ENCODE measurements at regions not wholly inside any gene's neighbourhood (a gene's known extent, or its start where the extent isn't known, plus 50 kb on each side); places are given as distances from the start of the nearest gene placed in this dataset.

DNA sequence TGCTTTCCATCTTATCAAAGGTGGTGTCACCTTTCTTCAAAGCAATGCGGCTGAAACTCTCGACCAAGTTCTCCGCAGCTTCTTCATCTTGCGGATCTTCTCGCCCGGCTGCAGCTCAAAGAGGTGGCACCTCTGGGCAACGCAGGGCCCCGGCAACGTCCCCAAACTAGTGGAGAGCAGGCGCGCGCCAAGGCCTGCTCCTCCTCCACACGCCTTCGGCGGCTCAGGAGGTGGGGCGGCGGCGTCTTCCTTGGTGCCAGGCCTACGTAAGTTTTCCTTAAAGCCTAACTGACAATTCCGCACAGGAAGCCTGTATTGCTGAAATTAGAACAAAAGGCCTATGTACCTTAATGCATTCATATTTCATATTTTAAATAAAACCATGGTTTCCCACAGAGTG, 112.0 kb downstream of the TMX1 start:
- H3K9me3 ChIP-seq (ENCODE audit: control insufficient read depth, insufficient read depth, low read depth, low read length) = no peaks in the 10 kb centered on the region
- H3K4me3 ChIP-seq (ENCODE audit: low read depth, low read length) = no peak overlapping the region
- CTCF ChIA-PET = no interaction called here
- no peak for TF ChIP-seq ZBTB17 (tag by site-specific recombination; IDR thresholded peaks at IDR 0.05)
- no peak for TF ChIP-seq ZNF112 (tag by site-specific recombination; IDR thresholded peaks at IDR 0.05)
- no peak for TF ChIP-seq ZNF510 (tag by site-specific recombination; IDR thresholded peaks at IDR 0.05; ENCODE audit: insufficient replicate concordance)
- no peak for TF ChIP-seq ZNF664 (tag by site-specific recombination; IDR thresholded peaks at IDR 0.05)
- TF ChIP-seq, protein P1, sequence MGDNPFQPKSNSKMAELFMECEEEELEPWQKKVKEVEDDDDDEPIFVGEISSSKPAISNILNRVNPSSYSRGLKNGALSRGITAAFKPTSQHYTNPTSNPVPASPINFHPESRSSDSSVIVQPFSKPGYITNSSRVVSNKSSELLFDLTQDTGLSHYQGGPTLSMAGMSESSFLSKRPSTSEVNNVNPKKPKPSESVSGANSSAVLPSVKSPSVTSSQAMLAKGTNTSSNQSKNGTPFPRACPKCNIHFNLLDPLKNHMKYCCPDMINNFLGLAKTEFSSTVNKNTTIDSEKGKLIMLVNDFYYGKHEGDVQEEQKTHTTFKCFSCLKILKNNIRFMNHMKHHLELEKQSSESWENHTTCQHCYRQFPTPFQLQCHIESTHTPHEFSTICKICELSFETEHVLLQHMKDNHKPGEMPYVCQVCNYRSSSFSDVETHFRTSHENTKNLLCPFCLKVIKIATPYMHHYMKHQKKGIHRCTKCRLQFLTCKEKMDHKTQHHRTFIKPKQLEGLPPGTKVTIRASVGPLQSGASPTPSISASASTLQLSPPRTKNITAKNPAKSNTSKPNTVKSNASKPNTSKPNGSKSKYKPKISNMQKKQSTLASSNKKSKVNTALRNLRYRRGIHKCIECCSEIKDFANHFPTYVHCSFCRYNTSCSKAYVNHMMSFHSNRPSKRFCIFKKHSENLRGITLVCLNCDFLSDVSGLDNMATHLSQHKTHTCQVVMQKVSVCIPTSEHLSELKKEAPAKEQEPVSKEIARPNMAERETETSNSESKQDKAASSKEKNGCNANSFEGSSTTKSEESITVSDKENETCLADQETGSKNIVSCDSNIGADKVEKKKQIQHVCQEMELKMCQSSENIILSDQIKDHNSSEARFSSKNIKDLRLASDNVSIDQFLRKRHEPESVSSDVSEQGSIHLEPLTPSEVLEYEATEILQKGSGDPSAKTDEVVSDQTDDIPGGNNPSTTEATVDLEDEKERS (tag by site-specific recombination; IDR thresholded peaks at IDR 0.05) = no peak
- no peak for TF ChIP-seq ZNF704 (tag by site-specific recombination; IDR thresholded peaks at IDR 0.05)
- POLR2A ChIA-PET = no interaction called here
- no peak overlapping the region for H3K27ac ChIP-seq (ENCODE audit: extremely low read depth, low read depth, low read length)
- no peaks in the 10 kb centered on the region for H3K4me1 ChIP-seq (ENCODE audit: control insufficient read depth, insufficient read depth, low read length)
- no peaks in the 10 kb centered on the region for H3K36me3 ChIP-seq (ENCODE audit: control insufficient read depth in 2 of 2, insufficient read depth in 1 of 2, low read length in 2 of 2)

- Histone ChIP-seq H3K4me1 (ENCODE audit: control insufficient read depth, insufficient read depth, low read length) (no peaks in the 10 kb centered on the region), H3K4me3 (ENCODE audit: low read depth, low read length) (no peak overlapping the region), H3K27ac (ENCODE audit: extremely low read depth, low read depth, low read length) (no peak overlapping the region), H3K36me3 (ENCODE audit: control insufficient read depth in 2 of 2, insufficient read depth in 1 of 2, low read length in 2 of 2) (no peaks in the 10 kb centered on the region), H3K9me3 (ENCODE audit: control insufficient read depth, insufficient read depth, low read depth, low read length) (no peaks in the 10 kb centered on the region)
- CTCF ChIA-PET = interaction anchor here (0.7 kb wide), 1 partner anchor 1036 kb away, joined by 3 read pairs; no protein-coding TSS in a partner anchor
- TF ChIP-seq, protein P2, sequence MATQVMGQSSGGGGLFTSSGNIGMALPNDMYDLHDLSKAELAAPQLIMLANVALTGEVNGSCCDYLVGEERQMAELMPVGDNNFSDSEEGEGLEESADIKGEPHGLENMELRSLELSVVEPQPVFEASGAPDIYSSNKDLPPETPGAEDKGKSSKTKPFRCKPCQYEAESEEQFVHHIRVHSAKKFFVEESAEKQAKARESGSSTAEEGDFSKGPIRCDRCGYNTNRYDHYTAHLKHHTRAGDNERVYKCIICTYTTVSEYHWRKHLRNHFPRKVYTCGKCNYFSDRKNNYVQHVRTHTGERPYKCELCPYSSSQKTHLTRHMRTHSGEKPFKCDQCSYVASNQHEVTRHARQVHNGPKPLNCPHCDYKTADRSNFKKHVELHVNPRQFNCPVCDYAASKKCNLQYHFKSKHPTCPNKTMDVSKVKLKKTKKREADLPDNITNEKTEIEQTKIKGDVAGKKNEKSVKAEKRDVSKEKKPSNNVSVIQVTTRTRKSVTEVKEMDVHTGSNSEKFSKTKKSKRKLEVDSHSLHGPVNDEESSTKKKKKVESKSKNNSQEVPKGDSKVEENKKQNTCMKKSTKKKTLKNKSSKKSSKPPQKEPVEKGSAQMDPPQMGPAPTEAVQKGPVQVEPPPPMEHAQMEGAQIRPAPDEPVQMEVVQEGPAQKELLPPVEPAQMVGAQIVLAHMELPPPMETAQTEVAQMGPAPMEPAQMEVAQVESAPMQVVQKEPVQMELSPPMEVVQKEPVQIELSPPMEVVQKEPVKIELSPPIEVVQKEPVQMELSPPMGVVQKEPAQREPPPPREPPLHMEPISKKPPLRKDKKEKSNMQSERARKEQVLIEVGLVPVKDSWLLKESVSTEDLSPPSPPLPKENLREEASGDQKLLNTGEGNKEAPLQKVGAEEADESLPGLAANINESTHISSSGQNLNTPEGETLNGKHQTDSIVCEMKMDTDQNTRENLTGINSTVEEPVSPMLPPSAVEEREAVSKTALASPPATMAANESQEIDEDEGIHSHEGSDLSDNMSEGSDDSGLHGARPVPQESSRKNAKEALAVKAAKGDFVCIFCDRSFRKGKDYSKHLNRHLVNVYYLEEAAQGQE (tag by site-specific recombination; IDR thresholded peaks at IDR 0.05) = no peak
- no peak for TF ChIP-seq ZNF843 (tag by site-specific recombination; IDR thresholded peaks at IDR 0.05)
- no peak for TF ChIP-seq ZNF677 (tag by site-specific recombination; IDR thresholded peaks at IDR 0.05)
- TF ChIP-seq ZNF10 (tag by site-specific recombination; IDR thresholded peaks at IDR 0.05) = no peak
- no peak for TF ChIP-seq ZBTB48 (tag by site-specific recombination; IDR thresholded peaks at IDR 0.05)
- no peak for TF ChIP-seq ZNF473 (tag by site-specific recombination; IDR thresholded peaks at IDR 0.05)
- no peak for TF ChIP-seq ZNF132 (tag by site-specific recombination; IDR thresholded peaks at IDR 0.05; ENCODE audit: borderline replicate concordance)
- no peak for TF ChIP-seq ZNF660 (tag by site-specific recombination; IDR thresholded peaks at IDR 0.05)
- no peak for TF ChIP-seq GLI2 (tag by site-specific recombination; IDR thresholded peaks at IDR 0.05; ENCODE audit: borderline replicate concordance, low read depth)
- TF ChIP-seq, protein P3, sequence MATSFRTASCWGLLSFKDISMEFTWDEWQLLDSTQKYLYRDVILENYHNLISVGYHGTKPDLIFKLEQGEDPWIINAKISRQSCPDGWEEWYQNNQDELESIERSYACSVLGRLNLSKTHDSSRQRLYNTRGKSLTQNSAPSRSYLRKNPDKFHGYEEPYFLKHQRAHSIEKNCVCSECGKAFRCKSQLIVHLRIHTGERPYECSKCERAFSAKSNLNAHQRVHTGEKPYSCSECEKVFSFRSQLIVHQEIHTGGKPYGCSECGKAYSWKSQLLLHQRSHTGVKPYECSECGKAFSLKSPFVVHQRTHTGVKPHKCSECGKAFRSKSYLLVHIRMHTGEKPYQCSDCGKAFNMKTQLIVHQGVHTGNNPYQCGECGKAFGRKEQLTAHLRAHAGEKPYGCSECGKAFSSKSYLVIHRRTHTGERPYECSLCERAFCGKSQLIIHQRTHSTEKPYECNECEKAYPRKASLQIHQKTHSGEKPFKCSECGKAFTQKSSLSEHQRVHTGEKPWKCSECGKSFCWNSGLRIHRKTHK (tag by site-specific recombination; IDR thresholded peaks at IDR 0.05) = no peak
- TF ChIP-seq YY2 (tag by site-specific recombination; IDR thresholded peaks at IDR 0.05) = no peak
- TF ChIP-seq ZBTB49 (tag by site-specific recombination; IDR thresholded peaks at IDR 0.05; ENCODE audit: low read depth) = no peak
- POLR2A ChIA-PET = interaction anchor here (0.6 kb wide), 1 partner anchor 1132 kb away, joined by 6 read pairs; no protein-coding TSS in a partner anchor
These were observed 113.9 kb downstream of the TMX1 start for GRCh38 chr14:51353901-51354300.
